Lower leg skin (tissue), 4 donors: ENCODE measurements at regions not wholly inside any gene's neighbourhood (a gene's known extent, or its start where the extent isn't known, plus 50 kb on each side); places are given as distances from the start of the nearest gene placed in this dataset.

Source experiments
- DNase-seq, 2 donors: peaks; one replicate each; pipeline ENCODE4 v3.0.0-alpha.2; 2019; ENCODE audit warnings: low spot score in 2 of 2
- H3K4me3 ChIP-seq: fragments of 200-600 bp; sonication (generic); 2 replicates; pipeline ENCODE4 v1.5.1; 2017; ENCODE audit warnings: mild to moderate bottlenecking, low read depth; ENCODE audit not compliant: poor library complexity, severe bottlenecking
- CTCF ChIP-seq, 3 donors: fragments of 450-650 bp; IDR thresholded peaks; one replicate each; pipeline ENCODE4 v1.5.1; 2016; ENCODE audit warnings: antibody characterized with exemption in 3 of 3, mild to moderate bottlenecking in 3 of 3, moderate library complexity in 2 of 3
- POLR2A ChIP-seq, 2 donors: fragments of 450-650 bp; IDR thresholded peaks; one replicate each; pipeline ENCODE4 v1.6.1; 2016 to 2017; ENCODE audit warnings: antibody characterized with exemption in 2 of 2, mild to moderate bottlenecking in 1 of 2, moderate library complexity in 1 of 2
- WGBS, 2 donors: methylation state at CpG; one replicate each; pipeline ENCODE4 v1.1.5; 2018; 5-methylcytosine and 5-hydroxymethylcytosine counted together
- intact Hi-C: fragments of 100-400 bp; cut with DNase I; formaldehyde crosslinking; loops from one replicate; pipeline ENCODE4 v1.15.0; 2023; ENCODE audit warnings: low total_unique reads

- intact Hi-C loops, result no loop called here
- TF ChIP-seq POLR2A (IDR thresholded peaks at IDR 0.05) (no peak), CTCF (IDR thresholded peaks at IDR 0.05) (no peak)
- H3K4me3 ChIP-seq, result no peak overlapping the region
- 37 to 38% methylated on average over 3 of the region's 3 CpGs for WGBS, 2 donors
- DNase-seq, result peak in 1 of 2 donors; percentile 24
Measured at GRCh38 chr2:45134726-45135125, 125.5 kb upstream of the SIX2 start.

GRCh38 chr2:45134014-45134413 is 124.8 kb upstream of the SIX2 start:
- intact Hi-C loops, result no loop called here

GRCh38 chr2:45132551-45132950 is 123.3 kb upstream of the SIX2 start:
- no peak overlapping the region for H3K4me3 ChIP-seq

More at GRCh38 chr2:45134014-45134413, 124.8 kb upstream of the SIX2 start:
- 21 to 35% methylated on average over 1 of the region's 1 CpG for WGBS, 2 donors
- DNase-seq, result no peak
- TF ChIP-seq POLR2A (IDR thresholded peaks at IDR 0.05) (no peak), CTCF (IDR thresholded peaks at IDR 0.05) (no peak)
- H3K4me3 ChIP-seq, result no peak overlapping the region

GRCh38 chr2:45131587-45131986 is 122.3 kb upstream of the SIX2 start:
- WGBS, 2 donors, result 74 to 81% methylated on average over 14 of the region's 14 CpGs
- H3K4me3 ChIP-seq, result no peak overlapping the region
- DNase-seq, result no peak
- TF ChIP-seq POLR2A (IDR thresholded peaks at IDR 0.05) (no peak), CTCF (IDR thresholded peaks at IDR 0.05) (no peak)
- intact Hi-C loops, result no loop called here

More at GRCh38 chr2:45132551-45132950, 123.3 kb upstream of the SIX2 start:
- WGBS, 2 donors, result 68 to 72% methylated on average over 4 of the region's 4 CpGs
- intact Hi-C loops, result no loop called here
- TF ChIP-seq CTCF (IDR thresholded peaks at IDR 0.05), result no peak
- TF ChIP-seq POLR2A (IDR thresholded peaks at IDR 0.05), result no peak
- DNase-seq, result no peak

GRCh38 chr2:45130736-45131135 is 121.5 kb upstream of the SIX2 start:
- TF ChIP-seq POLR2A (IDR thresholded peaks at IDR 0.05) (no peak), CTCF (IDR thresholded peaks at IDR 0.05) (no peak)
- intact Hi-C loops, result no loop called here
- no peak for DNase-seq
- WGBS, 2 donors, result 82 to 90% methylated on average over 2 of the region's 2 CpGs
- no peak overlapping the region for H3K4me3 ChIP-seq

GRCh38 chr2:45128580-45128997 is 119.3 kb upstream of the SIX2 start:
- TF ChIP-seq CTCF (IDR thresholded peaks at IDR 0.05), result no peak
- TF ChIP-seq POLR2A (IDR thresholded peaks at IDR 0.05), result no peak
- DNase-seq, result no peak
- no peak overlapping the region for H3K4me3 ChIP-seq
- intact Hi-C loops, result no loop called here
- WGBS, 2 donors, result 43 to 50% methylated on average over 1 of the region's 1 CpG
